NCI-H748 (cell line): ENCODE measurements at regions not wholly inside any gene's neighbourhood (a gene's known extent, or its start where the extent isn't known, plus 50 kb on each side); places are given as distances from the start of the nearest gene placed in this dataset.
A peak's percentile ranks its signal among the peaks of the same experiment; 100 is the strongest.

Experiments used
- DNase-seq: peaks from one replicate; lab custom pipeline; 2025; ENCODE audit not compliant: unreplicated experiment; lab: John Stamatoyannopoulos, UW

DNA sequence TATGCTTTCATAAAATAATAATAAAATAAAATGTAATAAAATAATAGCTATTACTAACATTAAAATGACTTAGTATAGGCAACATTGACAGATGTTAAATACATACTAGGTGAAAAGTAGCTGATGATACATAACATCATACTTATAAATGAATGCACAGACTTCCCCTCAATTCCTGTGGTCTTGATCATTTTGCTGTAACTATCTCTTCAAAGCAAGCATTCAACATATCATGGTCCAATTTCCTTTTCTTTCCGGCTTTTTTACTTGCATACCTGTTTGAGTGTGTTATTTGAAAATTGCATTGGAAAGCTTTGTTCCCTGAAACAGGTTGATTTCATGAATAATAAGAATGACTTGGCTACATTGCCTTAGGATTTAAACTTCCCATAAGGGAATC lies 309.3 kb downstream of the HDGFL1 start:
- DNase-seq: no peak

DNA sequence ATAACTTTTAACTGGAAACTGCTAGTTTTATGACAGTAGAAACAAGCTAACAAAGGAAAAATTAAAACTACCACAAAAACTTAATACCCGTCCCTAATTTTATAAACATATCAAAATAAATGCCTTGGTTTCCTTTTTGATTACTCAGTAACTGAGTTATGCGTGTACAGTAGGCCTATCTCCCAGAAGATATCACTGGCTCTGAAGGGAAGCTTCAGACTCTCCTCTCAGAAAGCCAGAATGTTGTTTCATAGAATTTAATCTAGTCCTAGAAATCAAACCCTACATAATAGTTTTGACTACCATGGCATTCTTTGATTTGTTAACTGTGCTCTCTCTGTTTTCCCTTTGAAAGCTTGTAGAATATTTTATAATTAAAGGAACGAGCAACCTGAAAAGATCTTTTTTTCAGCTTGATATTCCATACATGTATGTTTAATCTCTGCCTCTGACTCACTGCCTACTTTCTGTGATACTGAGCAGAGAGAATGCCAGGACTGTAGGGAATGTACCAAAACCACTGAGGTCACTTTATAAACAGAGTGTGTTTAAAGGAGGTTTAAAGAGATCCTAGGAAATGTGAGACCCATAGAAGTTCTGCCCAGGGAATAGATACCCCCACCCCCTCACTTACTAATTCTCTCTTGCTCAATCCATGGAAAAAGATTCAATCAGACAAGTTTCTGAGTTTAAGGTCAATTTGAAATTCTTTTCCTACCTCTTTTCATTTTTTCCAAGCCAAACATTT lies 311.5 kb downstream of the HDGFL1 start:
- no peak for DNase-seq

DNA sequence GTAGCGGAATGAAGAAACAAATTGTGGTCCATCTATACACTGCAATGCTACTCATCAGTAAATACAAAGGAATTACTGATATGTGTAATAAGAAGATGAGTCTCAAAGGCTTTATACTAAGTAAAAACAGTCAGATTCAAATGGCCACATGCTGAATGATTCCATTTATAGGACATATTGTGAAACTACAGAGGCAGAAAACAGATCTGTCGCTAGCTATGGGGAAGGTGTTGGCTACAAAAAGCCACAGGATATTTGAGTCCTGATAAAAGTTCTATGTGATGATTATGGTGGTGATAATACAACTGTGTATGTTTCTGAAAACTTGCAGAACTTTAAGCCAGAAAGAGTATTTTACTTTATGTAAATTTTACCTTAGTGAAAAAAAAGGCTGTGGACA lies 313.2 kb downstream of the HDGFL1 start:
- DNase-seq: no peak

DNA sequence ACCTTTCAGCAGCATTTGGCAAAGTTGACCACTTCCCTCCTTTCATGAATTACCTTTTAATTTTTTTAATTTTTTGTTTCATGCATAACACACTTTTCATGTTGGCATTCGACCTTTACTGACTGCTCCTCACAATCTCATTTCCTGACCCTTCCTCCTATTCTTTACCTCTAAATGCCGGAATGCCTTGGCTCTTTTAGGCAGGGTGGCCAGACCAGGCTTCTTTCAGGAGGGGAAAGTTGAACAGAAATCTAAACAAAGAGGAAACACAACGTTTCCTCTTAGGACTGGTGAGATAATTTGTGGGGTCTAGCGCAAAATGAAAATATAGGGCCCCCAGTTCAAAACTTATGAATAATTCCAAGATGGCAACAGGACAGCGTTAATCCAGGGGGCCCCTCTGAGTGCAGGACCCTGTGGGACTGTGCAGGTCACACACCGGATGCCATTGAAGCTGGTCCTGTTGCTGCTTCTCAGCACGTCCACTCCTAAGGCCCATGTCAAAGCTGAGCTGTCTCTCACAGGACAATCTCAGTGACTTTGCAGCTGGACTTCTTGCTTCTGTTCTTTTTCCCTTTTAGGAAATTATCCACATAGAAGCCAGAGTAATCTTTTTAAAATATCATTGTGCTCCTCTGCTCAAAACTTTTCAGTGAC lies 313.8 kb downstream of the HDGFL1 start:
- DNase-seq: no peak

DNA sequence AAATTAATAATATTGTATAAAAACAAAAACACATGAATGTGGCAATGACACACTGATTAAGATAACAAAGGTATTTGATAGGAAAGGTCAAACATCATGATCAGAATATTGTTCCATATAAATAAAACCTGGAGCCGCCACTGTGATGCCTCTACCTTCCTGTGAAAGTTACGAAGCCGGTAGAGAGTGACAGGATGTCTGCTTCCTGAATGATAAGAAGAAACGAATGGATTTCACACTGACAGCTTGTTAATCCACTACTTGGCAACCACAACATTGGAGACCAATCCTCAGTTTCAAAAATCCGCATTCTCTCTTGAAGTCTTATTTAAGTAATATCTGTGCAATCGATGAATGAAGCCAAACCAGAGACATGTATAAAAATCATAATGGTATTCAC lies 315.1 kb downstream of the HDGFL1 start:
- DNase-seq: no peak

DNA sequence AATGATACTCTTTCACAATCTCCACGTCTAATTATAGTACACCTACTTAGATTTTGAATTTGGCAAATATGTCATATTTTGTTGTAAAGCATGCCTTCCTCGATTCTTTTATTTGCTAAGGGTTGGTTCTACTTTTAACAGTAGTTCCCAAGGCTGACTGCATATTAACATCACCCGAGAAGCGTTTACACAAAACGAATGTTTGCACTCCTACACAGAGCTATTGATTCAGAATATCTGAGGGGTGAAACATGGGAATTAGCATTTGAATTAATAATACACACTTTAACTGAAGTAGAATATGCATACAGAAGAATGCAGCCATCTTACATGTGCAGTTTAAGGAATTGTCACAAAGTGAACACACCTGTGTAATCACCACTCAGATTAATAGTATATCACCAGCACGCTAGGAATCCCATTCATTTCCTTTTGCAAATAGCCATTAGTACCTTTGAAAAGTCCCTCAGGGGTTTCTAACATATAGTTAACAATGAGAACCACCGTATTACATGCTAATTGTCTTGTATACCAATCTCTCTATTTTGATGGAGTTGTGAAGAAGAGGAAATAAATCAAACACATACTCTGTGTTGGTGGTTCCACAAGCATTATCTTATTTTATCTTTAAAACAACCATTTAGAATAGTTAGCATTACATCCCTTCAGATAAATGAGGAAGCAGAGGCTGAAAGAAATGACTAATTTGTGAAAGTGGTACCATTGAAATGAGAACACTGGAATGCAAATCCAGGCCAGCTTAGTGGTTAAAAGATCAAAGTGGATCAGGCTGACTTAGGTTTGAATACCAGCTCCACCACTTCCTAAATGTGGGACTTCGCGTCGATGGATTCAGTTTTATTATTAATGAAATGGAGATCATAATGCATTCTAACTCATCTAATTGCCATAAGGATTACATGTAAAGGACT lies 317.6 kb downstream of the HDGFL1 start:
- peak; percentile 96 for DNase-seq

DNA sequence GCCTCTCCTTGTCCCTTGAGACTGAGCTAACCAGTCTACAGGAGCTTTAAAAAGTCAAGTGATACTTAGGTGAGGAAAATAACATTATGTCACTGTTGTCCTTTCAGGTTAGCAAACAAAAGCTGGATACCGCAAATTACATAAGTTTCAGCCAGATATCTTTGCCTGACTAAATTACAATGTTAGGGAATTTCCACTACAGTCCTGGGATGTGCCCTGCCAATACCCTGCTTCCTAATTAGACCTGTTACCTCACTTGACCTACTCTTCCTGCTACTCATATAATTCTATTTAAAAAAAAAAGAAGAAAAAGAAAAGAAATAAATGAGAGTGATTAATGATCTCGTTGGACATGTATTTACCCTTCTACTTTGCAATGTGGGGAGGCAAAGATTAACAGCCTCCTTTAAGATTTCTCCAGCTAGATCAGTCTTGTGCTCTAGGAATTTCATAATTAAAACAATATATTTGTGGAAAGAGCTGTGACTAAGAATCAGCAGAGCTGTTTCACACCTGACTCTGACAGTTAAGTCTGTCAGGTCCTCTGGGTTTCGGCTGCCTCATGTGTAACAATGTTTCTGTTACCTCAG lies 318.9 kb downstream of the HDGFL1 start:
- peak; percentile 51 for DNase-seq

DNA sequence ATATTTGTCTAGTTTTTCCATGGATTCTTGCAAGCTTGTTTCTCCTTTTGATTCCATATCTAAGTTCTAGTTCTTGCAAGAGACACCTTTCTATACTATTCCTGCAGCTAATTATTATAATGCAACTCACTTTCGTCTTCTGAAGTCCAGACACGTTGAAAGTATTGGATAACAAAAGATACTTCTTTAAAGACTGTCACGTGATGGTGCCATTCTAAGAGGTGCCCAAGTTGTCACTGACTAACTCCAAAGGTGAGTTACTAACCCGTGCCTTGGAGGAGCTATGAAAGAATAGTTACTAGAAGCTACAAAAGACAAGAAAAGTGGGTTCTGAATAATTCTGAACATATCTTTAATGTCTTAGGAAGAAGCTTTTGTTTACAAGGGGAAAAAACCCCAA lies 322.6 kb downstream of the HDGFL1 start:
- DNase-seq: no peak

DNA sequence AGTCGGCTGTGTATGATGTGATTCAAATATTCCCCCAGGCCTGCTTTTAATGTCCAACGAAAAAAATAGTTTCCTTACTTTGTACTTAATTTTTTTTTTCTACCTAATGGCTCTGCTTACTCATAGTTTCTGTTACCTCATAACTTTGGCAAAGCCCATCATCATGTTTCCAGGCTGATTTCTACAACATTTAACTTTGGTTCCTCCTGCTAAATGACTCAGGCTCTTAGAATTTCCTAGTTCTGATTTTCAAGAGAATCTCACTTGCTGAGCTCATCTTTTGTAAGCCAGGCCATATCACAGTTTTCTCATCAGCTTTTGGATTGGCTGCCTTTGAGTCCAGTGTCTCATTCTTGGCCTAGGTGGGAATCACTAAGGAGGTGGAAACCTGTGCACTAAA lies 323.1 kb downstream of the HDGFL1 start:
- DNase-seq: no peak

DNA sequence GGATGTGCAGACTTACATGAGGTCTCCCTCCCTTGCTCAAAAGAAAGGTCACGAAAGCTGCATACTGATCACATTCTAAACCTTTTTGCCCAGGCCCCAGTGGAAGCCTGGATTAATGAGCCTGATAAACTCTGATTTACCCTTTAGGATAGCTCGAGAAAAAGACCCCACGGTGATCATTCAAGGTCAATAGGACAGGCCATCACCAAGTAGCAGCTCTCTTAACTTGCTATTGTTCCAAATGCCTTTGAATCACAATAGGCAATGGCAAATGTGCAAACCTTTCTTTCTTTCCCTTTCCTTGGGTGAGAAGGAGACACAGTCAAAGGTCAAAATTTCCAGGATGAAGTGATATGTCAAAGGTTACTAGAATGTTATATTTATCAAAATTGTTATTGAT lies 327.3 kb downstream of the HDGFL1 start:
- no peak for DNase-seq

DNA sequence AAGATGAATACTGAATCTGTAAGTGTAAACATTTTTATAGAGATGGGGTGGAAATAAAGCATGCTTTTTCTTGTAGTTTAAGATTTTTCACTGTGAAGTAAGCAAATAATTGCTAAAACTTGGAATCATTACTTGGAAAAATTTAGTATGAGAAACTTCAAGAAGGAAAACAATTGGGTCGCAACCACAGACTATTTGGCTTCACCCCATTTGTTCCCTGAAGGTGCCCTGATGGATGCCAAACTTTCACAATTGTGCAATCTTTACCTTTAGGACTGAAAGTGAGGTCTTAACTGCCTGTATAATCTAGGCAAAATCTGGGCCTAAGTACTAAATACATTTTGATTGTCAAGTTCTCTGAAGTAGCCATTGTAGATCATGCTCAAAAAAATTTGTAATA lies 330.1 kb downstream of the HDGFL1 start:
- DNase-seq: no peak

DNA sequence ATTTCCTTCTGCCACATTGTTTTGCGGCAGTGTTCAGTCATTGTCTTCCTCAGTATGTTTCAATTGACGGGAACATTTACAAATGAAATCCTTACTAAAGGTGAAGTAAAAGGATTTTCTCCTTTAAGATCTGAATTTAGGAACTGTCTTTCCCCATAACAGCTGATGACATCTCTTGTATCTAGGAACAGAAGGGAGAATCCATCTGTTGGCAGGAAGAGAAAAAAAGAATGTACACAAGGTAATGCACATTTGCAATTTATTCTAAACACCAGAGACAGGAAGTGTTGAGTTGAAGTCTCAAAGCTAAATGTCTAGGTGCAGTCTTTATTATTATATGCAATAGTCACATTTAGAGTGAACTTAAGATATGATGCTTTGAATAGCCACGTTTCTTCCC lies 334.5 kb downstream of the HDGFL1 start:
- no peak for DNase-seq

DNA sequence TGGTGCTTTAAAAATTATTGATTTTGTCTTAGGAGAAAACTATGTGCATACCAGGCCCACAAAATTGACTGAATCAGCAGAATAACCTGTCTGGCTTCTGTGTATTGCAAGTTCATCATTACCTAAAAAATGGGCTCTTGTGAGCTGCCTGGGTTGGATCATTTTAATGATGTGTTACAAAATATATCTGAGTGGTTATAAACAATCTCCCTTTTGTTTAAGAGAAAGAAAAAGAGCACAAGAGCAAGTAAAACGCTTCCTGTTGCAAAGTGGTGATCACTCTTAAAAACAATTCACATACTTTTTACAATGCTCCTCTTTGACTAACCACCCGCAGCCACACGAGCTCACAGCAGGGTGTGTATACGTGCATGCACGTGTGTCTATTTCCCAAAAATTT lies 335.1 kb downstream of the HDGFL1 start:
- DNase-seq: peak; percentile 83

DNA sequence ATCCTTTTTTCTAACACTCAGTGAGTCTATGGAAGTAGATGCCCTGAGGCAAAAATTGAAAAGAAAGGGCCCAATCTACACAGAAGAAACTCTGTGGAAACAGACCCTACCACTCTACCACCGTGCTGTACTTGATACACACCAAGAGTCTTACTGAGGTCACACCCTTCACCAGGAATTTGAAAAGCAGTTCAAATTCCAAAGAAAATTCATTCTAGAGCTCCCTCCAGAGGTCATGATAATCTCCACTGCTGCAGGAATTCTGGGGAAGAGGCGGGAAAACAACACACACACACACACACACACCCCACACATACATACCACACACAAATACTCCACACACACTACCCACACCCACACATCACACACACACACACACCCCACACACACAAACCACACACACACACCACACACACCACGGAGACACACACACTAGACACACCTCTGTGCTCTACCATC lies 336.8 kb downstream of the HDGFL1 start:
- DNase-seq: peak; percentile 55

DNA sequence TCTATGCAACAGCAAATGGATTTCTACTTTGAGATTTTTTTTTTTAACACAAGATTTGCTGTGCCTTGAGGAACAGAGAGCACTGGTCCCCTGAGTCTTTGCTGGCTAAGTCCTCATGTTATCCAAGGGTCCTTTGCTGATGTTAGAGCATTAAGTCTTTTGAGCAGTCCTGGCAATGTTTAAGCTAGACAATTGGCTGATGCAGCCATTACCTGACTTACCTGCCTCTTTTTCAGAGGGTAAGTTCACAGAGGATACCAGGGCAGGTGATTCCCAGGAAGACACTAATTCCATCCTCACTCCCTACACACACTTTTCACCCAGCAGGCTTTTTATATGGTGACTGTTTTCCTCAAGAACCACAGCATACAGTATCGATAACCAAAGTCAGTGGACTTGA lies 337.7 kb downstream of the HDGFL1 start:
- DNase-seq: no peak

DNA sequence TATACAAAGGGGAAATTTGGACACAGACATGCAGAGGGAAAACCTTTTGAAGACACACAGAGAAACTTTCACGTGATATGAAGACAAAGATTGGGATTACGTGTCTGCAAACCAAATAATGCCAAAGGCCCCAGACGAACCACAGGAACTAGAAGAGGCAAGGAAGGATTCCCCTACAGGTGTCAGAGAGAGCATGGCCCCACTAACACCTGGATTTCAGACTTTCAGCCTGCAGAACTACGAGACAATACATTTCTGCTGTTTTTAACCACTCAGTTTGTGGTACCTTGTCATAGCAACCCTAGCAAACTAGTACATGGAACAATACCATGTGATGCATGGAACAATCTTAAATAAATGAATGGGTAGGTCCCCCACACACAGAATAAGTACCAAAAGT lies 341.0 kb downstream of the HDGFL1 start:
- DNase-seq: no peak

DNA sequence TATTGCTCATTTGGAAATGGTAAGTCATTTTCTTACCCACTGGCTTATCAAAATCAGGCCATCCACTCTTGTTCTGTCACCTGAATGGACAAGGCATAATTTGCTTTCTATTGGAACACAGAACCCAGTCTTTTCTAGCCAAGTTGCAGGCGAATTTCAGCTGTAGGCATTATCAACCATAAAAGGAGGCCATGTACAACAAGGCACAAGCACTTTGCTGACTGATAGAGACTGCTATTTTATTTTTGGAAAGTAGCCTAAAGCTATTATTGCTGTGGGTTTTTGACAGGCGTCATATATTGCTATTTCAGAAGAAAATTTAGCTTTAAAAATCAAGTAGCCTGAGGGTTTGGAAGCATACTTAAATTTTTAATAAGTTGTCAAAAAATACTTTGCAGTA lies 344.2 kb downstream of the HDGFL1 start:
- no peak for DNase-seq

DNA sequence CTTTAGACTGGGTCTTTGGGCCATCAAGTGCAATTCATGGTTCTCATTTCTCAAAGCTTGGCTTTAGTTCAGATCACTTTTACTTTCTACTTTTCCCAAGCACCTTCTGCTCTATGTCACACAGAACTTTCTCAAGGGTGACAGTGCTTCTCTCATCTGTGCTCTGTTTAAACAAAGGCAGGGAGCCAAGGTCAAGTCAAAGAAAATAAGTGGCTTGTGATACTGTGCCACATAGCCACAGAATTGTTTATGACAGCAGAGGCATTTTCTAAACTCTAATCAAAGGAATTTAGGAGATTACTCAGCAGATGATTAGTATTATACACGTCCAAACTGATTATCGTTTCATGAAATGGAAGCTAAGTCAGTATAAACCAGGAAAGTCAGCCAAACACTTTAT lies 348.0 kb downstream of the HDGFL1 start:
- DNase-seq: no peak

DNA sequence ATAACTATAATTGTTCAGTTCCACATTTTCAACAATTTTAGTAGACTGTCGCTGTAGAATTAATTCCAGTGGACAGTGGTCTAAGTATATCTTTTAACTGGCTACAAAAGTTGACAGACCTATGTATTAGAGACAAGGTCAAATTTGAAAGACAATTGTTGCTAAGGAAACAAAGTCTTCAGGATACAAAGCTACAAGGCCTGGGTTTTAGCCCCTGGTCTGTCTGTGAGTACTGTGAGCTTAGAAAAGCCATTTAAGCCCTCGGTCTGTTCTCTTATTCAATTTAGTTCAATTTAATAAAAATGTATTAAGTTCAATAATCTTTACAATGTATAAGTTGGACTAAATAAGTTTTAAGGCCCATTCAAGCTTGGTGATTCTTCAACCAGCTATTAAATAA lies 352.5 kb downstream of the HDGFL1 start:
- DNase-seq: peak; percentile 21

DNA sequence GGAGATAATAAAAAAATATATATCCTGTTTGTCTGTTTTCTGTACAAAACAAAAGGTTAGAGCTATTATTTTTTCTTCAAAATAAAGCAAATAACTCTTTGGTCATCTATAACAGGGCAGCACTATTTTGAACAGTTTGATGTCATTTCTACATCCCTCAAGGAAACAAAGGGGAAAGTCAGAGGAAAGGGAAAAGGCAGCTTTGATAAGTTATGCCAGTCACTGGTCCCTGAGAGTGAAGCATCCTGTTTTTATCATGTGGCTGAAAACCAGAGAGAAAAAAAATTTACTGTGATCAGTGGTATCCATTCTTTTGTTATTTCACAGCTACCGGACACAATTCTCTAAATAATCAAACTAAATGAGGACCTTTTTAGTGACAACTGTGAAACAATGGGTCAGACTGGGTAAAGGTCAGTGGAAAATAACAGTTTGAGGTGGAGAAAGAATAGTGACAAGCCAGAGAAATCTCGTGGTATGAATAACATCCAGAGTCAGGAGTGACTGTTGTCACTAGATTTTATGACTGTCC lies 356.0 kb downstream of the HDGFL1 start:
- DNase-seq: no peak
